GM21367 (cell line): ENCODE measurements at regions not wholly inside any gene's neighbourhood (a gene's known extent, or its start where the extent isn't known, plus 50 kb on each side); places are given as distances from the start of the nearest gene placed in this dataset.

Experiments used
- ATAC-seq: cut with Tn5 transposase; IDR thresholded peaks from one replicate; pipeline ENCODE4 v1.9.1; 2021; ENCODE audit not compliant: unreplicated experiment

DNA sequence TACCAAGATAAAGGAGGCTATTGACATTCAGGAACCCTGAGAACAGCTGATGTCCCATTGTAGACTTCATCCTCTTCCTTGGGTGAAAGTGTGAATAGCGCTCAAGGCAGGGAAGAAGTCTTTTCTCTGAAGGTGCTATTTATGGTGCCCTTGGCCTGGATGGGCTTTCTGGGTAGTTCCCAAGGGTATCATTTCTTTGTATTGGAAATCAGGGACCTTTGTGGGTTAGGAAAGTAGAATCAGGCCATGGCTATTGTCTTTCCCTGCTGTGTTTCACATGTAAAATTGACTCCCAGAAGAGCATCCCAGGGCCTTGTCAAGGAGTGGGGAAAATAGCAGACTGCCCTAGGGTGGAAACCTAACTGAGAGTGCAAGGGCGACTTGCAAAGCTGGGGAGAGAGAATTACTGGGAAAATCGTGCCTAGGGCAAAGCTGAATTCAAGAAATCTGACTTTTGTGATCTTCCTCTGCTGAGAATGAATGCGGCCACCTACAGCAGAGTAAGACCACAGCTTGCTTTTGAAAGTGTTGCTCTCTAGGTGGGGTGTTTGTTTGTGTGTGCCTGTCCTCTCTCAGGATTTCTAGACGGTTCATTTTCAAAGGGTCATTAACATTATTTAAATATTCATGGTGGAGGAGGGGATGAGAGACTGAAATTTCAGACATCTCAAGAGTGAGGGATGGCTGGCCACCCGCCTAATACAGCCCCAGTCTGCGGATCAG is 160.6 kb downstream of the C9orf152 start:
- peak; percentile 18 for ATAC-seq

DNA sequence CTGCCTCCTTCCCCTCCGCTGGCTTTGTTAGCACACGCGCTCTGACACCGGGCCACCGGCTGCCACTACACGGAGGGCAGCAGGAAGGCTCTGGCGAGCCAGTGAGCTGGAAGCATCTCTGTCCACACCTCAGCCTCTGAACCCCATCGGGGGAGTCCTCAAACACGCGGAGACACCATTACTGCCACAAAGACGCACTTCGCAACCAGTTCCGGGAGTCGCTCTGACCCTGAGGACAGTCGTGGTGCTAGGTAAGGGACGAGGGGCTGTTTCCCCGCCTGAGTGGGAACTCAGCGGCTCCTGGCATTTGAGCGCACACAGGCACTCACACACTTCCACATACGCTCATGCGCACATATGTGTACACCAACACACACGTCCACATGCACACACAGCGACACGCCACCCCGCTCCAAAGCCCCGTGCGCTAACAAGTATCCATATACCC is 160.0 kb downstream of the C9orf152 start:
- ATAC-seq, result peak; percentile 25

- peak; percentile 62 for ATAC-seq
Observed at GRCh38 chr9:110048403-110048975, 159.5 kb downstream of the C9orf152 start.

- ATAC-seq, result no peak
Observed at GRCh38 chr9:110048976-110049698, 158.8 kb downstream of the C9orf152 start.

DNA sequence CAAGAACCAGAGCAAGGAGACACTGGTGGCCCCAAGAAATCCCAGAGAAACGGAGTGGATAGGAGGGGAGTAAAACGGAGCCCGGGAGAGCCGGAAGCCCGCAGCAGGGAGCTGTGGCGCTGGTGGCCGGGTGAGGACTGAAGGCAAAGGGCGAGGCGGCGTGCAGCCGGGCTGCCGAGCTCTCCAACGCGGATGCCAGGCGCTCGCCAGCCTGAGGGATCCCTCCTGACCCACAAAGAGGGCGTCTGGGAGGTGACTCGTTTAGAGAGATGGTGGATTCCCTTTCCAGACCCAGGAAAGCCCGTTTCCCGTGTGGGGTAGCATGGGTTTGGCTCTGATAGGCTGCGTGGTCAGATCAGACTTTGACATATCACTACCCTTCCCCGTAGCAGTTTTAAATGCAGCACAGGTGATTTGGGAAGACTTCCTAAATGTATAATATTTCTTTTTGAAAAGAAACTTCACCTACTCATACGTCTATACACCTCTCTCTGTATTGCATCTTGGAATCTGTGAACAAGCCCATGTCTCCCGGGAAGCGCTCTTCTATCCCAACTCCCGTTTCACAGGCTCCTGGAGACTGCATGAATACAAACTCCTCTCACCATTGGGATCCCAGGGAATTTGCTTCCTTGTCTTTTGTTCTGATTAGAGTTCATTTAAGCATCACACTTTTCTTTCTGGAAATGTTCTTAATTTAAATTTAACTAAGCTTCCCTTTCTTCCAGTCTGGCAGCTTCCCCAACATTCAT is 158.1 kb downstream of the C9orf152 start:
- no peak for ATAC-seq

GRCh38 chr9:110050925-110051355 is 157.0 kb downstream of the C9orf152 start:
- ATAC-seq, result peak; percentile 49

DNA sequence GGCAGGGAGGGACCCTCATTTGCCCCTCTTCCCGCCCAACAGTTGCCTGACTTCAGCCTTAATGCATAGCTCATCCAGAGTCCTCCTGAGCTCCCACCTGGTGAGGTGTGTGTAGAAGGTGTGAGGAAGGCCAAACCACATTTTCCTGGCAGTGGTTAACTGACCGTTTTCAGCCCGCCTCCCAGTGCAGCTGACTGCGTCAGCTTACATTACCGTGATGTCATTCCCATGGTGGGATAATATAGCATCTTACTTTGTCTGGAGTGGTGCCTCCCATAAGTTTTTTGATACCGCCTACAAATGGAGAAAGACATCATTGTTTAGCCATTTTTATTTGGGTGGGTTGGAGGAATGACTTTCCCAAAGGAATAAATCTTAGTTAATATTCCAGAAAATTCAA is 151.9 kb downstream of the C9orf152 start:
- no peak for ATAC-seq

DNA sequence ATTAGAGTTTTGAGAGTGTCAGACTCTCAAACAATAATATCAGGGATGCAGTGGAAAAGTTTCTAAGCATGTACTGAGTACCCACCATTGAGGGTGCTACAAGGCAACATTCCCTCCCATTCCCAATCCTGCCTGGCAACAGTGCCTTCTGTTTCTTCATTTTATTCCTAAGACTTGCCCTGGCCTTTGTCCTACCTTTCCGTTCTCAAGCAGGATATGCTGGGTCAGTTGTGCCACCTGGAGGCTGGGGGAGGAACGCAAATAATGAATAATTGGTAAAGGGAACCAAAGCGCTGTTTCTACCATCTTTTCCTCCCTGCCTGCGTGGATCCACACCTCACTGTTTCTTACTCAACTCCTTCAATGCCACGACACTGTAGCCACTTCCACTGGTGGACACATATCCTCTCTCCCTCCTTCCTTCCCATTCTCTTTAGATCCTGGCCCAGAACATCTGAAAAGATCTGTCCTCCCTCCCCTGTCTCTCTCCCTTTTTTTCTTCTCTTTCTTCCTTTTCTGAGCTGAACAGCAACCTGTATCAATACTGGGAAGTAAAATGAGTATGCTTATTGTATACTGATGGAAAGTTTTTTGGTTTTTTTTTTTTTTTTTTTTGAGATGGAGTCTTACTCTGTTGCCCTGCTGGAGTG is 149.5 kb downstream of the C9orf152 start:
- no peak for ATAC-seq

- no peak for ATAC-seq
Observed at GRCh38 chr9:110059461-110059860, 148.5 kb downstream of the C9orf152 start.

GRCh38 chr9:110064803-110065202 is 143.2 kb downstream of the C9orf152 start:
- ATAC-seq, result peak; percentile 38

DNA sequence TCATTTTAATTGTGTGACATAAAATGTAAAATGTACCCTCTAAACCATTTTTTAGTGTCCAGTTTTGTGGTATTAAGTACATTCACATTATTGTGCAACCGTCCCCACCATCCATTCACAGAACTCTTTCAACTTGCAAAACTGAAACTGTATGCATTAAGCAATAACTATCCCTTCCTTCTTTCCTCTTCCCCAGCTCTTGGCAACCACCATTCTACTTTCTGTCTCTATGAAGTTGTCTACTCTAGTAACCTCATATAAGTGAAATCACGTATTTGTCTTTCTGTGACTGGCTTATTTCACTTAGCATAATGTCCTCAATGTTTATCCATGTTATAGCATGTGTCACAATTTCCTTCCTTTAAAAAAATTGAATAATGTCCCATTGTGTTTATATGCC is 142.4 kb downstream of the C9orf152 start:
- ATAC-seq, result peak; percentile 52

GRCh38 chr9:110066929-110067716 is 140.8 kb downstream of the C9orf152 start:
- no peak for ATAC-seq

DNA sequence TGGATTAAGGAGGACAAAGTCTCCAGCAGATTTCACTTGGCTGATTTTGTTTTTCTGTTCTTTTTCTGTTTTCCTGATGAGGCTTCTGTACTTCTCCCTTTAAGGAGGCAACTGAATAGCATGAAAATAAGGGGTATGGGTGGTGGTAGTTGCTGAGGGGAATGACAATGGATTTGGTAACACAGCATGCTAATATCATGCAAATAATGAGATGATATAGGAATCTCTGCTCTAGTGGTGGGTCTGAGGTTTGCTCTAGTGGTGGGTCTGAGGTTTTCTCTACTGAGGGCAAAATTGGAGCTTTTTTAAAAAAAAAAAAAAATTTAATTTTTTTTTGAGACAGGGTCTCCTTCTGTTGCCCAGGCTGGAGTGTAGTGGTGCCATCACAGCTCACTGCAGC is 139.7 kb downstream of the C9orf152 start:
- ATAC-seq, result no peak

DNA sequence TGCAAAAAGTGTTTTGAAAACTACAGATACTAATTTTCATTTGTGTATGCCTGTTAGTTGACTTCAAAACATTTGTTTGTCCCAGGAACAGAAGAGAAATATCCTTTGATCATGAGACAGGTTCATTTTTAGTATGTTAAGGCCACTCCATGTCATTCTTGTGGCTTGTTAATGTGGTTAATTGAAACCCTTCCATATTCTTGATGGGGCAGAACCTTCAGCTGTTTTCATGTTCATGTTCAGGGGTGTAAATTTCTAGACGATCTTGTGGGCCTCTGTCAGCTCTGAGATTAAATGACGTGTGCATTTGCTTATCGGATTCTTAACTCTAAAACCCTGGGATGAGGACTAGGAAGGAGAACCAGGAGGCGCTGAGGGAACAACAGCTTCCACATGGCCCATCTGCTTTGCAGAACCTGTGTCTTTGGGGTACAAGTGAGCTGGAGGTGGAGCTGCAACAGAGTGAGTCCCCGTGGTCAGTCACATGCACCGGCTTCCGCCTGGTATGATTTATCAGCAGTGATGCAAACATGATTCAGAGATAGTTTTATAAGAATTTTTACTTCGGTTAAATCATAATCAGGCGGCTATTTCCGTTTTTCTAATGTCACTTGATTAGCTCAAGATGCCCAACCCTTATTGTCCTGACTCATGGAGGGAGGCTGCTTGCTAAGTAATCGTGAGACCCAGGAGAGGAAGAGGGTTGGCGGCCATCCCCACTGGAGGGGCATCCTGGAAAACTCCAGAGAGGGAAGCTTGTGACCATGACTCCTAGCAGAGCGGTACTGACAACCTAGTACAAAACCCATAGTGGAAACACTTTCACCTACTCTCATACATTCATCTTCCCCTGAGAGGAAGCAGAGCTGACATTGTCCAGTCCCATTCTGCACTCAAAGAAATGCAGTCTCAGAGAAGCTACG is 138.4 kb downstream of the C9orf152 start:
- no peak for ATAC-seq

- ATAC-seq, result no peak
Observed at GRCh38 chr9:110072597-110073355, 135.2 kb downstream of the C9orf152 start.

DNA sequence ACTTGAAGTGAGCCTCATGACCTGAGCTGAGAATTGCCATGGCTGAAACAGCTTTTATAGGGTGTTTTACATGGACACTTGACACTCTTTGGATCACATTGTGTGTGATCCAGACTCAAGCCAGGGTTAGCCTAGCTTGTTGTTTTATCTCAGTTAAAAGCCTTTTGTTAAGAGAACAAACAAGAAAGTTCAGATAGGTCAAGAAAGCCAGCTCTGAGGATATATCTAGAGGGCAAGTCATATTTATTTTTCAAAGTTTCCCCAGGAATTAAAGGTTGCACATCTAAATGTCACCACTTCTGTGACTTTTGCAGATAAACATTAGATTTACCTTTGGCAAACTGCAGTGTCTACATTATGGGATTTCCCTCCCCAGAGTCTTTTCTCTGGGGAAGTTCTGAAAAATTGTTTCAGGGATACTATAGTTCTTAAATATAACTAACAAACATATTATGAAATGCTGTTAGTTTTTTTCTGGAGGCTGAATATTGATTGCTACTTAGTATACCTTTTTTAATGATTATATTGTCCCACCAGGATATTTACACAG is 134.5 kb downstream of the C9orf152 start:
- no peak for ATAC-seq

DNA sequence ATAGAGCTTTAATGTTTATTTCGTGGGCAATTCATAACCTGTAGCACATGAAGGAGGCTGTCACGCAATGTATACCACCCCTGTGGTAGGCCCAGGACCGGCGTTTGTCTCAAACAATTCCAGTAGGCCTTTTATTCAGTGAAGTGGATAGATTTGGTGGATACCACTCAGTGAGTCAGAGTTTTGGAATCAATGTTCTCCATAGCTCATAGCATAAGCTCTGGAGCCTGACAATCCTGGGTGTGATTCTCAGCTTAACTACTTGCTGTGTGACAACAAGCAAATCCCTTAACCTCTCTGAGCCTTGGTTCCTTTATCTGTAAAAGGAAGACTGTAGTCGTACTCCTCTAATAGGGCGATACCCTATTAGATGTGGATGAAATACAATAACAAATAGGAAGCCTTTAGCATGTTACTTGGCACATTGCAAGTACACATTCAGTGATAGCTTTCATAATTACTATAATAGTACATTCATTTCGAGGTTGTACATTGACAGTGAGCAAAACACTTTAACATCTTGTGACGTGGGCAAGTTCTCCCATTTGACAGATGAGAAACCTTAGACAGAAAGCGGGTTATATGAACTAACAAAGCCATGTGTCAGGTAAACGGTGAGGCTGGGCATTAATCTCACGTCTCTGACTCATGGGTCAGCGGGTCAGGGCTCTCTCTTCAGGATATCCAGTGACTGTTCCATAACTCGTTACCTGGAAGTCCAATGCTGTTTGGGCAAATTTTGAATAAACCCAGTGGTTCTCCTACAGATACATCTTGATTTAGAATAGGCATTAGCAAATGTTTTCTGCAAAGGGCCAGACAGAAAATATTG is 130.8 kb downstream of the C9orf152 start:
- no peak for ATAC-seq
